IPS-18a (cell line): ENCODE measurements at regions not wholly inside any gene's neighbourhood (a gene's known extent, or its start where the extent isn't known, plus 50 kb on each side); places are given as distances from the start of the nearest gene placed in this dataset.
"Not testable (repeated sequence)": the region's sequence is repeated elsewhere in the genome, so short reads cannot be mapped to it uniquely, and the experiment has no call there.

Source experiments
- H3K27ac ChIP-seq: one replicate; pipeline ENCODE4 v1.5.1; 2013; ENCODE audit warnings: low read length
- H3K27me3 ChIP-seq: one replicate; pipeline ENCODE4 v1.6.1; 2013; ENCODE audit warnings: mild to moderate bottlenecking, low read length; ENCODE audit not compliant: control insufficient read depth, insufficient read depth
- H3K36me3 ChIP-seq: one replicate; pipeline ENCODE4 v1.6.1; 2013; ENCODE audit warnings: low read depth, low read length; ENCODE audit not compliant: control insufficient read depth
- H3K4me1 ChIP-seq: one replicate; pipeline ENCODE4 v1.6.1; 2013; ENCODE audit warnings: low read depth, low read length; ENCODE audit not compliant: control insufficient read depth
- H3K4me3 ChIP-seq: one replicate; pipeline ENCODE4 v1.5.1; 2013; ENCODE audit warnings: low read length
- H3K9ac ChIP-seq: one replicate; pipeline ENCODE4 v1.6.1; 2013; ENCODE audit warnings: mild to moderate bottlenecking, low read length, moderate library complexity
- H3K9me3 ChIP-seq: one replicate; pipeline ENCODE4 v1.6.1; 2013; ENCODE audit warnings: low read depth, low read length; ENCODE audit not compliant: control insufficient read depth

- no peaks in the 10 kb centered on the region for H3K36me3 ChIP-seq
- H3K27ac ChIP-seq: no peak overlapping the region
- no peak overlapping the region for H3K4me3 ChIP-seq
- no peaks in the 10 kb centered on the region for H3K27me3 ChIP-seq
- H3K4me1 ChIP-seq: peaks cover 10% of the 10 kb centered on the region
- no peak overlapping the region for H3K9ac ChIP-seq
- peaks cover 7% of the 10 kb centered on the region for H3K9me3 ChIP-seq
Observed at GRCh38 chr13:69050696-69051095, 1056.9 kb upstream of the ATXN8OS start.

DNA sequence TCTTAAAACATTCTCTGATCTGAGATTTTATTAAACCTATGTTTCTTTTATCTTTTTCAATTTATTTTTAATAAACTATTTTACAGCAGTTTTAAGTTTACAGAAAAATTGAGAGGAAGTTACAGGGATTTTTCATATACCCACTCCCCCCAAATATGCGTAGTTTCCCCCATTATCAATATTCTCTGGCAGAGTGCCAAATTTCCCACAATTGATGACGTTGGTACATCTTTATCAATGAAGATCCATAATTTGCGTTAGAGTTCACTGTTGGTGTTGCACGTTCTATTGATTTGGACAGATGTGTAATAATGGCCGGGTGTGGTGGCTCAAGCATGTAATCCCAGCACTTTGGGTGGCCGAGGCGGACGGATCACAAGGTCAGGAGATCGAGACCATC is 1063.0 kb upstream of the ATXN8OS start:
- no peaks in the 10 kb centered on the region for H3K27me3 ChIP-seq
- no peak overlapping the region for H3K27ac ChIP-seq
- H3K9ac ChIP-seq: no peak overlapping the region
- H3K4me3 ChIP-seq: no peak overlapping the region
- no peaks in the 10 kb centered on the region for H3K9me3 ChIP-seq
- no peaks in the 10 kb centered on the region for H3K4me1 ChIP-seq
- H3K36me3 ChIP-seq: no peaks in the 10 kb centered on the region

GRCh38 chr13:69040898-69041297 is 1066.7 kb upstream of the ATXN8OS start:
- Histone ChIP-seq H3K27ac (no peak overlapping the region), H3K36me3 (no peaks in the 10 kb centered on the region), H3K4me3 (no peak overlapping the region), H3K9ac (no peak overlapping the region), H3K4me1 (no peaks in the 10 kb centered on the region), H3K9me3 (no peaks in the 10 kb centered on the region), H3K27me3 (no peaks in the 10 kb centered on the region)

- Histone ChIP-seq H3K36me3 (no peaks in the 10 kb centered on the region), H3K27me3 (no peaks in the 10 kb centered on the region), H3K4me1 (no peaks in the 10 kb centered on the region), H3K4me3 (no peak overlapping the region), H3K9ac (no peak overlapping the region), H3K27ac (no peak overlapping the region), H3K9me3 (no peaks in the 10 kb centered on the region)
Observed at GRCh38 chr13:69035771-69036170, 1071.9 kb upstream of the ATXN8OS start.

DNA sequence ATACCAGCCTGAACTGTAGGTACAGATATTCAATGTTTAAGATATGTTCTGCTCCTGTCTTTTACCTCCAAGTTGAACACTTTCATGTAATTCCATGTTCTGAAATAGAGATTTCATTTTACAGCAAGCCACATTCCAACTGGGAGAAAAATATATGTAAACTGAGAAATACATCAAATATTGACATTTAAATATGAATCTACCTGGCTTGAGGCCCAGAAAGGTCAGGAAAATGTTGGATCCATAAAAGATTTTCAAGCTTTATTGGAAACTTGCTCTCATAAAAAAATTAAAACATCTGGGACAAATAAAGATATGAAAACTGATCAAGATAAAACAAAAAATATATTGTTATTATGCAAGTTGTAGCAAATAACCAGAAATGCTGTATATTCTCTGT is 1078.7 kb upstream of the ATXN8OS start:
- no peak overlapping the region for H3K4me3 ChIP-seq
- no peaks in the 10 kb centered on the region for H3K4me1 ChIP-seq
- no peaks in the 10 kb centered on the region for H3K36me3 ChIP-seq
- no peak overlapping the region for H3K9ac ChIP-seq
- no peaks in the 10 kb centered on the region for H3K27me3 ChIP-seq
- H3K9me3 ChIP-seq: no peaks in the 10 kb centered on the region
- H3K27ac ChIP-seq: no peak overlapping the region

GRCh38 chr13:69020120-69020519 is 1087.5 kb upstream of the ATXN8OS start:
- Histone ChIP-seq H3K27me3 (no peaks in the 10 kb centered on the region), H3K36me3 (no peaks in the 10 kb centered on the region), H3K9me3 (no peaks in the 10 kb centered on the region), H3K4me1 (no peaks in the 10 kb centered on the region), H3K27ac (no peak overlapping the region), H3K4me3 (no peak overlapping the region), H3K9ac (no peak overlapping the region)

GRCh38 chr13:69018173-69018572 is 1089.5 kb upstream of the ATXN8OS start:
- H3K27ac ChIP-seq, H3K36me3 ChIP-seq, H3K27me3 ChIP-seq, H3K4me3 ChIP-seq, H3K9me3 ChIP-seq, H3K9ac ChIP-seq, H3K4me1 ChIP-seq: not testable (repeated sequence)

GRCh38 chr13:69010789-69011188 is 1096.8 kb upstream of the ATXN8OS start:
- Histone ChIP-seq H3K9ac (no peak overlapping the region), H3K4me1 (no peaks in the 10 kb centered on the region), H3K4me3 (no peak overlapping the region), H3K27me3 (no peaks in the 10 kb centered on the region), H3K27ac (no peak overlapping the region), H3K9me3 (no peaks in the 10 kb centered on the region), H3K36me3 (no peaks in the 10 kb centered on the region)

DNA sequence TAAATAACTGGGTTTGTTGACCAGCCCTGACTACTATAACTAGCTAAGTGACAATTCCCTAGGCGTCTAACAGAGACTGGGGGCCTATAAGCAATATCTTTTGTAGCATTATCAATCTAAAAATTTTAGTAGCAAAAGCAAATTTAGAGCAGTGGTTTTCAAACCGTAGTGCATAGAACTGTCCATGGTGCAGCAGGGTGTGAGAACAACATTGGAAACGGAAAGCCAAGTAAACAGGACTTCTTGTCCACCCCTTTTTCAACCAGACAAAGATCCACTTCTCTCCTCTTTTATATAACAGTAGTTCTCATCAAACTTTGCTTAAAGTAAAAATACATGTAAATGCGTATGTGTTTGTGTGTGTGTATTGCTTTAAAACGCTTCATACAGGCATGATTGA is 1099.1 kb upstream of the ATXN8OS start:
- no peaks in the 10 kb centered on the region for H3K36me3 ChIP-seq
- H3K4me3 ChIP-seq: no peak overlapping the region
- no peak overlapping the region for H3K27ac ChIP-seq
- no peaks in the 10 kb centered on the region for H3K9me3 ChIP-seq
- no peaks in the 10 kb centered on the region for H3K27me3 ChIP-seq
- no peaks in the 10 kb centered on the region for H3K4me1 ChIP-seq
- H3K9ac ChIP-seq: no peak overlapping the region

DNA sequence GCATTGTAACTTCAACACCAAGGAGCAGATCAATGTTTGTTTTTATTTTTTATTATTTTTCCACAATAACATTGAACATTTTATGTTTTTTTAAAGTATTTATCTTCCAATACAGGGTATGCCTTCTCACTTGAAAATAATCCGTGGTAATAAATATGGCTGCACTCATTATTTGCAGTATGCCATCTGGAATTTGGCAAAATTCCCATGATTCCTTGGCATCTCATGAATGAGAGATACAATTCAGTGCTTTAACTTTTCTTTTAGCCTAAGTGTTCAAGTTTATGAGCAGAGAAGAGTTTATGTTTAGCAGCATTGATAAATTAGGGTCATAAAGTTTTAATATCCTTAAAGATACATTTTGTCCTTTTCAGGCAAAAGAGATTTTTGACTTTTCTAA is 1109.6 kb upstream of the ATXN8OS start:
- H3K9me3 ChIP-seq: no peaks in the 10 kb centered on the region
- no peaks in the 10 kb centered on the region for H3K27me3 ChIP-seq
- no peak overlapping the region for H3K9ac ChIP-seq
- no peaks in the 10 kb centered on the region for H3K36me3 ChIP-seq
- peaks cover 13% of the 10 kb centered on the region for H3K4me1 ChIP-seq
- H3K4me3 ChIP-seq: no peak overlapping the region
- H3K27ac ChIP-seq: no peak overlapping the region

DNA sequence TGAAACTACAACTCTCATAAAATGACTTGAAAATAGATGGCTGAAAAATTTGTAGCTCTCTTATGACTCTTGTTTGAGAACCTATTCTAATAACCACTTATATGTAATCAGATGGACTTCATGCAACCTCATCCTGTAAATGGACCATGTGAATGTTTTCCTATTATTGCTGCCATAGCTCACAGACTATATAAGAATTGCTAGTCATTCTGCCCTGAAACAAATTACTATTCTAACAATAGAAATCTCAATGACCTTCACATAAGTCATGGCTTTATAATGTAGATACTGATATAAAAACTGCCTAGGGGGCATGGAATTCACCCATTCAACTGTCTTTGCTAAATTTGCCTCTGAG is 1111.0 kb upstream of the ATXN8OS start:
- no peak overlapping the region for H3K4me3 ChIP-seq
- H3K9ac ChIP-seq: no peak overlapping the region
- no peaks in the 10 kb centered on the region for H3K9me3 ChIP-seq
- H3K27ac ChIP-seq: no peak overlapping the region
- H3K27me3 ChIP-seq: no peaks in the 10 kb centered on the region
- H3K36me3 ChIP-seq: no peaks in the 10 kb centered on the region
- H3K4me1 ChIP-seq: peaks cover 13% of the 10 kb centered on the region

- no peaks in the 10 kb centered on the region for H3K36me3 ChIP-seq
- no peaks in the 10 kb centered on the region for H3K9me3 ChIP-seq
- H3K9ac ChIP-seq: no peak overlapping the region
- no peak overlapping the region for H3K4me3 ChIP-seq
- H3K4me1 ChIP-seq: peaks cover 13% of the 10 kb centered on the region
- H3K27ac ChIP-seq: no peak overlapping the region
- H3K27me3 ChIP-seq: no peaks in the 10 kb centered on the region
Observed at GRCh38 chr13:68995972-68996667, 1111.5 kb upstream of the ATXN8OS start.
